NCI-H1105 treated with DMSO at 0.1 percent for 48 hours (cell line): ENCODE measurements at regions not wholly inside any gene's neighbourhood (a gene's known extent, or its start where the extent isn't known, plus 50 kb on each side); places are given as distances from the start of the nearest gene placed in this dataset.
"Not testable (repeated sequence)": the region's sequence is repeated elsewhere in the genome, so short reads cannot be mapped to it uniquely, and the experiment has no call there.

Experiments used
- DNase-seq: peaks from one replicate; lab custom pipeline; 2025; lab: John Stamatoyannopoulos, UW

GRCh38 chr1:229857585-229857984, 209.5 kb upstream of the GALNT2 start:
- DNase-seq: no peak

- no peak for DNase-seq
Observed at GRCh38 chr1:229859026-229859425, 208.0 kb upstream of the GALNT2 start.

- DNase-seq: no peak
Observed at GRCh38 chr1:229860926-229861325, 206.1 kb upstream of the GALNT2 start.

DNA sequence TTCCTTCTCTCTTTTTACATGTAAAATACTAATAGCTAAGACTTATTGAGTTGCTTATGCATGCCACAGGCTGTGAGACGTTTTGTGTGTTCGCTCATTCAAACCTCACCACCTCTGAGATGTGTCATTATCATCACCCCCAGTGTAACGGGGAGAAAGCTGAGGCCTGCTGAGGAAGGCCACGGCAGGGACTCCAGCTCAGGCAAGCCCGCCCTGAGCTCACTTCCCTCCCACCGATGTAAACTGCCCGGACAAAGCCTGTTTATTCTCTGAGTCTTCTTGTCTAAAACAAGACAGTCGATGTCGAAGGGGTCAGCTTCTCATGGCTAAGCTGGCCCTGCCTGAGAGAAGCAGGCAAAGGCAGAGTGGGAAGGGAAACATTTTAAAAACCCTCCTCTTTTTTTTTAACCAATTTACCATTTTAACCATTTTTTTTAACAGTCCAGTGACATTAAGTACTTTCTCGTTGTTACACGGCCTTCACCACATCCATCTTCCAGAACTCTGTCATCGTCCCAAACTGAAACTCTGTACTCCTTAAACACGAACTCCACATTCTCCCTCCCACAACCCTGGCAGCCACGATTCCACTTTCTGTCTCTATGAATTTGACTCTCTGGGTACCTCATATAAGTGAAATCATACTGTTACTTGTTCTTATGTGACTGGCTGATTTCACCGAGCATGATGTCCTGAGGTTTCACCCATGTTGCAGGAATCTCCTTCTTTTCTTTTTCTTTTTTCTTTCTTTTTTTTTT, 204.8 kb upstream of the GALNT2 start:
- DNase-seq: no peak

- no peak for DNase-seq
Observed at GRCh38 chr1:229863651-229864545, 203.1 kb upstream of the GALNT2 start.

GRCh38 chr1:229864686-229865230, 202.3 kb upstream of the GALNT2 start:
- no peak for DNase-seq

GRCh38 chr1:229865321-229865720, 201.7 kb upstream of the GALNT2 start:
- DNase-seq: not testable (repeated sequence)

GRCh38 chr1:229867726-229868125, 199.3 kb upstream of the GALNT2 start:
- no peak for DNase-seq

- no peak for DNase-seq
Observed at GRCh38 chr1:229869240-229869639, 197.8 kb upstream of the GALNT2 start.

DNA sequence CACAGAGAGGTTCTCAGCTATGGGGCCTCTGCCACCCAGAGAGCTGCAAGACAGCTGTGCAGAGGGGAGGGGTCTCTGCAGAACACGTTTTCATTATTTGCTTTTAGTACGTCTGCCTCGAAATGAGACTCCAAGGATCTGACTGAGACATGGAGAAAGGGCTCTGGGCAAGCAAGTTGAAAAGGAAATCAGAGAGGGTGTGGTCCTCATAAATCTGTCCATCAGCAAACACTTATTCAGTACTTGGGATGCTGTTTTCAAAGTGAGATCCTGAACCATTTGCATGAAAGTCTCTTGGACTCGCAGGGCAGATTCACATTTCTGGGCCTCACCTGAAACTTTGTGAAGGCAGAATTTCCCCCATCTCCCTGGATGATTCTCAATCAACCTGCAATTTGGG, 197.4 kb upstream of the GALNT2 start:
- no peak for DNase-seq

GRCh38 chr1:229870381-229870780, 196.7 kb upstream of the GALNT2 start:
- DNase-seq: peak; percentile 1

GRCh38 chr1:229871078-229871676, 195.9 kb upstream of the GALNT2 start:
- DNase-seq: no peak

DNA sequence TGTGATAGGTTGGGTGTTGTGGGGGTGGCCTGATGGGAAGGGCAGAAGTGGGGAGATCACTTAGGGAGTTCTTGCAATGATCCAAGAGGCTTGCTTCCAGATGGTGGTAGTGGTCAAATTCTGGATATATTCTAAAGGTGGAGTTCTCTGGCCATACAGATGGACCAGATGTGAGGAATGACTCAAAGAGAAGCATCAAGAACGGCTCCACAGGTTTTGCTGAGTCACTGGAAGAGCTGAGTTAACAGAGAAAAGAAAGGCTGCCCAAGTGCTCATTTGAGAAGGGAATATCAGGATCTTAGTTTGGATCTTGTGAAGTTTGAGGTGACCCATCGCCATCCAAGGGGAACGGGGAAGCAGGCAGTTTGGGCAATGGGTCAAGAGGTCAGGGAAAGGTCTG, 192.9 kb upstream of the GALNT2 start:
- DNase-seq: no peak

GRCh38 chr1:229874609-229875008, 192.4 kb upstream of the GALNT2 start:
- no peak for DNase-seq

GRCh38 chr1:229875086-229875485, 192.0 kb upstream of the GALNT2 start:
- DNase-seq: no peak

- no peak for DNase-seq
Observed at GRCh38 chr1:229879746-229880145, 187.3 kb upstream of the GALNT2 start.

DNA sequence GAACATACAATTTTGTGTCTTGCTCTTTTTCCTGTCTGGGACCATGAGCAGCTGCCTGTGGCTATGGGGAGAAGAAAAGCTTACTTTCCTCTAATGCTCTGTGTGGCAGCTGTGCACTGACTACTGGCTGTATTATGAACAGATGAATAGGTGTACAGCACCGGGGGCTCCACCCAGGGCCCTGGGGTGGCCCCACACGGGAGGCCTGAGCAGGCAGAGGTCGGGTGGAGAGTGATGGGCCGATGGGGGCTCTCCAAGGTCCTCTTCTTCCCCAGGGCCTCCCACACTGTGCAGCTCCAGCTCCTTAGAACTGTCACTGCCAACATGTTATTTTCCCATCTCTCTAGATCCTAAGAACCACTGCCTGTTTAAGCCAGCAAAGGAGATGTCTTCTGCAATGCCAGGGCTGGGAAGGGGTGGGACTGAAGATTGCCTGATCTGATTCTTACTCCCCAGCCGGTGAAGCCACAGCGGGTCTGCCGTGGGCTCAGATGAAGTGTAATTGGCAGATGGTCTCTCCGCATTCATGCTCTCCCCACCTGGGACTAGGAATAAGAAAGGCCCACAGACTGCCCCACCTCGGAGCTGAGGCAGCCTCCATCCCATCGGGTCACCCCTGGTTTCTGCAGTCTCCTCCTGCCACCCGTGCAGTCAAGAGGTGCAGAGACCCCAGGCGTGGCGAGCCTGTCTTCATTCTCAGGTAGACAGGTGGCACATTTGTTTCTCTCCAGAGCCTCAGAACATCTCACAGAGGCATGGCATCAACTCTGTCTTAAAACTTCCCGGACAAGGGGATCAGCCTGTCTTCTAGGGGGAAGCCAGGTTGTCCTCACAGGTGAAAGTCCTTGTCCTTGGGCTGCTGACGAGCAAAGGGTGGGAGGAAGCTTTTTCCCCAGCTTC, 186.5 kb upstream of the GALNT2 start:
- no peak for DNase-seq

DNA sequence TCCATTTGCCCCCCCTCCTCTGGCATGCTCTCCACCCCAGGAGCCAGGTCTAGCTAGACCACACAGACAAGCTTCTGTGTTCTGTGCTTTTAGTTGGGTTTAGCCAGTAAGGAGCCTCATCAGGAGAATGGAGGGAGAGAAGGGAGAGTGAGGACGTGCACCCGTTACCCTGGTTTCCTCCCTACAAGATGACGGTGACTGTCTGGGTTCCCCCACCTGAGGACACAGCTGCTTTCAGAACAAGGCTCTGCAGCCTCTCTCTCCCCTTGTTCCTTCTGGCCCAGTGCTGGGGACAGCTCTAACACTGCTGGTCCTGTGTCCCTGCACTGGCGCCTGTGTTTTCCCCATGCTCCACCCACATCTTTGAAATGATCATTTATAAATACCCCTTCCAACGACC, 184.4 kb upstream of the GALNT2 start:
- no peak for DNase-seq

DNA sequence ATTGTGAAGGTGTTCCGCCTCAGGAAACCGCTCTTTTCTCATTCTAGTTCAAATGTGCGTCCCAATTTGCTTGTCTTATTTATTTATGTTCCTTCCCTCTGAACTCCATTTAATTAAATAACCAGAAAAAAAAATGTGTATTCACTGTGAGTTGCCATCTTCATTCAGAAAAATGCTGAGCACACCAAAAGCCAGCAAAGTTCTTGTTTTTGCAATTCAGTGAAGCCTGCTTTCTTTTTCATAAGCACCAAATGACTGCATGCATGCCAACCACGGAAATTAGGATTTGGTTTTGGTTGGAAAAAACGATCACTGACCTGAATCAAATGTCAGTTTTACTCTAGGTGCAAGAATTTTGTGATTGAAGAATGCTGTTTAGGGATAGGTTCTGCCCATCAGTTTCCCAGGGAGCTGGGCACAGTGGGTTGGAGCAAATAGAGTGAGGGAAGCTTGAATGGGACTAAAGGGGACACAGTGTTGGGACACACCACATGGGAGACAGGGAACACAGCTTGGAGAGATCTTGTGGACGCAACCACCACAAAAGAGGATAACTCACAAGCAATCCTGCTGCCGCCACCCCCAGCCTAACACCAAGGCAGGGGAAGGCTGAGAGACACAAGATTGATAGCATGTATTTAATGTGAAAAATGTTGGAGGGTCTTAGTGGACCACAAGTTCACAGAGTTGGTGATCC, 183.4 kb upstream of the GALNT2 start:
- no peak for DNase-seq

DNA sequence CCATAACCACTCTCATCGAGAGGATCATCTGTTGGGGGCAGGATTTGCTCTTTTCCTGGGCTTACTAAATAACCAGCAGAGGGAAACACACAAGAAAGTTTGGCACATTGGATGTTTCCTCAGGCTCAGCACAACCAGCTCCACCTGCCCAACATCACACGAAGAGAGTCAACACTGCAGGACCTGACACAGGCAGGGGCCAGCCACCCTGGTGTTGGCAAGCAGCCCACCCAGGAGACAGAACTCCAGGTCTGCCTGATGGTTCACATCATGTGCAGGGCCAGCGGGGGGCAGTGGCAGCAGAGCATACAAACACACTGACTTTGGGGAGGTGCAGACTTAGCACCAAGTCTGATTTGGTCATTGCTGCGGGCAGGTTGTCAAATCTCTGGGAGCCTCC, 182.3 kb upstream of the GALNT2 start:
- DNase-seq: no peak
